ENCODE measurements at regions not wholly inside any gene's neighbourhood (a gene's known extent, or its start where the extent isn't known, plus 50 kb on each side); places are given as distances from the start of the nearest gene placed in this dataset.

GRCh38 chr2:159850789-159851188 is 52.8 kb upstream of the CD302 start:
- peaks cover 3% of the 10 kb centered on the region for H3K4me1 Mint-ChIP-seq

GRCh38 chr2:159849160-159849813 is 51.3 kb upstream of the CD302 start:
- peaks cover 16 to 53% of the 10 kb centered on the region in 2 experiments for H3K36me3 ChIP-seq (replicated peaks in 1 of 2; ENCODE audit: control extremely low read depth in 1 of 2, control insufficient read depth in 1 of 2, extremely low read depth in 1 of 2, insufficient read depth in 2 of 2, low read length in 1 of 2)
- CTCF ChIA-PET = no interaction called here

More at GRCh38 chr2:159850789-159851188, 52.8 kb upstream of the CD302 start:
- peaks cover 20 to 60% of the 10 kb centered on the region in 2 experiments for H3K36me3 ChIP-seq (replicated peaks in 1 of 2; ENCODE audit: control extremely low read depth in 1 of 2, control insufficient read depth in 1 of 2, extremely low read depth in 1 of 2, insufficient read depth in 2 of 2, low read length in 1 of 2)
- H3K27me3 ChIP-seq (replicated peaks in 1 of 4; ENCODE audit: control extremely low read depth in 1 of 4, control insufficient read depth in 3 of 4, insufficient read depth in 4 of 4, low read length in 3 of 4) = no peaks in the 10 kb centered on the region
- H3K27me3 Mint-ChIP-seq = no peaks in the 10 kb centered on the region
- H3K27ac Mint-ChIP-seq = no peak overlapping the region
- DNase-seq (no peak), ATAC-seq (ENCODE audit: low read depth) (no peak)
- no peak overlapping the region for H3K4me3 ChIP-seq (ENCODE audit: control extremely low read depth in 1 of 5, extremely low read depth in 1 of 5, insufficient read depth in 1 of 5, low read depth in 2 of 5, low read length in 4 of 5)
- ChIA-PET POLR2A (no interaction called here), CTCF (interaction anchor here (0.6 to 0.9 kb wide), 2 partner anchors 18 to 335 kb away, joined by 3 to 4 read pairs; no protein-coding TSS in a partner anchor)
- no peak overlapping the region for H3K27ac ChIP-seq (ENCODE audit: low read length in 2 of 2)
- no peaks in the 10 kb centered on the region for H3K9me3 ChIP-seq (ENCODE audit: control extremely low read depth in 1 of 3, control insufficient read depth in 2 of 3, insufficient read depth in 1 of 3, low read length in 2 of 3)
- no peak overlapping the region for H3K4me3 Mint-ChIP-seq
- H3K4me1 ChIP-seq (ENCODE audit: control insufficient read depth in 2 of 2, insufficient read depth in 2 of 2, low read length in 2 of 2) = no peaks in the 10 kb centered on the region
- no peak overlapping the region for H2AFZ ChIP-seq (ENCODE audit: insufficient read depth, low read depth, low read length, poor library complexity, severe bottlenecking)
- no peaks in the 10 kb centered on the region for H3K79me2 ChIP-seq (ENCODE audit: control insufficient read depth, insufficient read depth, low read length)
- TF ChIP-seq EZH2 (IDR thresholded peaks at IDR 0.05; ENCODE audit: borderline replicate concordance, insufficient read depth, low read depth, low read length, poor library complexity, severe bottlenecking) (no peak), CTCF (IDR thresholded peaks at IDR 0.05) (no peak)
- no peaks in the 10 kb centered on the region for H3K9me3 Mint-ChIP-seq (ENCODE audit: insufficient read depth)
- H3K9ac ChIP-seq (ENCODE audit: low read length) = no peak overlapping the region
- H3K4me2 ChIP-seq (replicated peaks; ENCODE audit: low read depth, low read length, poor library complexity, severe bottlenecking) = no peak overlapping the region
- H4K20me1 ChIP-seq (ENCODE audit: control insufficient read depth, insufficient read depth, low read length, poor library complexity, severe bottlenecking) = no peaks in the 10 kb centered on the region
- intact Hi-C loops (cut with micrococcal nuclease) = no loop called here

More at GRCh38 chr2:159849160-159849813, 51.3 kb upstream of the CD302 start:
- Histone ChIP-seq H3K4me1 (ENCODE audit: control insufficient read depth in 2 of 2, insufficient read depth in 2 of 2, low read length in 2 of 2) (no peaks in the 10 kb centered on the region), H4K20me1 (ENCODE audit: control insufficient read depth, insufficient read depth, low read length, poor library complexity, severe bottlenecking) (no peaks in the 10 kb centered on the region), H3K9me3 (ENCODE audit: control extremely low read depth in 1 of 3, control insufficient read depth in 2 of 3, insufficient read depth in 1 of 3, low read length in 2 of 3) (no peaks in the 10 kb centered on the region), H2AFZ (ENCODE audit: insufficient read depth, low read depth, low read length, poor library complexity, severe bottlenecking) (no peak overlapping the region), H3K27ac (ENCODE audit: low read length in 2 of 2) (no peak overlapping the region), H3K27me3 (replicated peaks in 1 of 4; ENCODE audit: control extremely low read depth in 1 of 4, control insufficient read depth in 3 of 4, insufficient read depth in 4 of 4, low read length in 3 of 4) (no peaks in the 10 kb centered on the region), H3K4me2 (replicated peaks; ENCODE audit: low read depth, low read length, poor library complexity, severe bottlenecking) (no peak overlapping the region), H3K9ac (ENCODE audit: low read length) (no peak overlapping the region), H3K4me3 (ENCODE audit: control extremely low read depth in 1 of 5, extremely low read depth in 1 of 5, insufficient read depth in 1 of 5, low read depth in 2 of 5, low read length in 4 of 5) (no peak overlapping the region), H3K79me2 (ENCODE audit: control insufficient read depth, insufficient read depth, low read length) (no peaks in the 10 kb centered on the region)
- no peak for ATAC-seq (ENCODE audit: low read depth)
- no peak for DNase-seq
- Mint-ChIP-seq H3K4me1 (no peaks in the 10 kb centered on the region), H3K27ac (no peak overlapping the region), H3K27me3 (no peaks in the 10 kb centered on the region), H3K4me3 (no peak overlapping the region), H3K9me3 (ENCODE audit: insufficient read depth) (no peaks in the 10 kb centered on the region)
- intact Hi-C loops (cut with micrococcal nuclease) = no loop called here
- POLR2A ChIA-PET = no interaction called here
- 100% methylated on average over 1 of the region's 3 CpGs for WGBS (ENCODE audit: insufficient coverage)
- TF ChIP-seq CTCF (IDR thresholded peaks at IDR 0.05) = no peak
- no peak for TF ChIP-seq EZH2 (IDR thresholded peaks at IDR 0.05; ENCODE audit: borderline replicate concordance, insufficient read depth, low read depth, low read length, poor library complexity, severe bottlenecking)

All from B cell (primary cell).